GM21381 (cell line): ENCODE measurements at regions not wholly inside any gene's neighbourhood (a gene's known extent, or its start where the extent isn't known, plus 50 kb on each side); places are given as distances from the start of the nearest gene placed in this dataset.
"Not testable (repeated sequence)": the region's sequence is repeated elsewhere in the genome, so short reads cannot be mapped to it uniquely, and the experiment has no call there.

Source experiments
- ATAC-seq: cut with Tn5 transposase; IDR thresholded peaks from one replicate; pipeline ENCODE4 v1.9.1; 2021; ENCODE audit warnings: mild to moderate bottlenecking, moderate library complexity; ENCODE audit not compliant: unreplicated experiment

GRCh38 chr13:65336916-65337315 is 1893.2 kb downstream of the PCDH9 start:
- no peak for ATAC-seq

GRCh38 chr13:65336087-65336749 is 1893.9 kb downstream of the PCDH9 start:
- ATAC-seq = no peak

DNA sequence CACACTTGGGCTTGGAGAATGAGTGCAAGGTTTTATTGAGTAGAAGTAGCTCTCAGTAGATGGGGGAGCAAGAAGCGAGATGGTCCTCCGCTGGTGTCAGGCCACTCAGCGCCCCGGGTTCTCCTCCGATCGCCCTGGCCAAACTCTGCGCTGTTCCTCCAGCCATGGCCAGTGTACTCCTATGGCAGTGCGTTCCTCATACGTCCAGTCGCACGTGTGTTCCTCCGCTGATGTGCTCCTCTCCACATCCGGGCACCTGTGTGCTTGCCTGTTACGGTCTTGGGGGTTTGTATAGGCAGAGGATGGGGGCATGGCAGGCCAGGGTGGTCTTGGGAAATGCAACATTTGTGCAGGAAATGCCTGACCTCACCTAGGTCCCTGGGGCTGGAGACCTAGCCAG is 1899.4 kb downstream of the PCDH9 start:
- no peak for ATAC-seq

DNA sequence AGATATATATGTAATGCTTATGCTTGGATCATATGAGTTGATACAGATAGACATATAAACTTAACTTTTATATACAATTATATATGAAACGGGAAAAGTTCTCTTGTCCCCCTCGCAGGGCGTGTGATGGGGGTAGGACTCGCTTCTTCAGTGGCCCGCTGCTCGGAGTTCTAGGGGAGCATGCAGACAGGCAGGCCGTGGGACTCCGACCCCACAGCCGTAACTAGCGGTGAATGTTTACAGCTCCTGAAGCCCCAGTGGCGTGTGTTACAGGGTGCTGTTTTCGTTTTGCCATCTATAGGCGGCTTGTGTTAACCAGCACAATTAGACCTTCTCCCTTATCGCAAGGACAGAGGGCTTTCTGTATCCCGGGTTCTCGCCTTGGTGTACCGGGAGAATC is 1899.8 kb downstream of the PCDH9 start:
- ATAC-seq = no peak

DNA sequence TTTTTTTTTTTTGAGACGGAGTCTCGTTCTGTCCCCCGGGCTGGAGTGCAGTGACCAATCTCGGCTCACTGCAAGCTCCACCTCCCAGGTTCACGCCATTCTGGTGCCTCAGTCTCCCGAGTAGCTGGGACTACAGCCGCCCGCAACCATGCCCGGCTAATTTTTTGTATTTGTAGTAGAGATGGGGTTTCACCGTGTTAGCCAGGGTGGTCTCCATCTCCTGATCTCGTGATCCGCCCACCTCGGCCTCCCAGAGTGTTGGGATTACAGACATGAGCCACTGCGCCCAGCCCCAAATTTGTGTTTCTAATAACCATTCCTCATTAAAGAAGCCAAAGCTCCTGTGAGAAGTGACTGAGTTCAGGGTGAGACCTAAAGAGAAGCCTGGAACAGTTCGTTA is 1906.9 kb downstream of the PCDH9 start:
- not testable (repeated sequence) for ATAC-seq

GRCh38 chr13:65321423-65321822 is 1908.7 kb downstream of the PCDH9 start:
- ATAC-seq = not testable (repeated sequence)

GRCh38 chr13:65314008-65314407 is 1916.1 kb downstream of the PCDH9 start:
- ATAC-seq = no peak

DNA sequence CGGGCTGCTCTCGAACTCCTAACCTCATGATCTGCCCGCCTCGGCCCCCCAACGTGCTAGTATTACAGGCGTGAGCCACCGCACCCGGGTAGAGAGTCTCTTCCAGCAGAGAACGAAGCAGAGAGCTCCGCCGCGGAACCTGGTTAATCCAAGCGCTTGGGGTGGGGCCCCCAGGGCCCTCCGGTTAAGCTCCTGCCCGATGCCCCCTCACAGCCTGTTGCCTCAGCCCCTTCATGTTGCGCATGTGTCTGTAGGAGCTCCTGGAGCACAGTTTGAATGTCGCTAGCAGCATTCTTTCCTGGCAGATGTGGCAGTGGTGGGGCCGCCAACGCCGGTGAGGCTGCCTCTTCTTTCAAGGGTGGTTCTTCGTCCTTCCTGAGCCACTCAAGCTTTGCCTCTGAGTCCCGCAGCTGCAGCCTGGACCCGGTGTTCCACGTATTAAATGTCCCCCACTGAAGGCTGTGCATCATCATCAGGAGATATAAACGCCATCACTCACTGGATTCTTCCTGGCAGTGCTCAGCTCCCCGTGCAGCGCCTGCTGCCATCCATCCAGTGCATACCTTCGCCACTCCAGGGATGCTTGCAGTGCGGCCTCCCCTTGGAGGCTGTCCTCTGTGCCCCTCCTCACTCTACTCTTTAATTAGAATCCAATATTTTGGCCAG is 1919.3 kb downstream of the PCDH9 start:
- no peak for ATAC-seq

DNA sequence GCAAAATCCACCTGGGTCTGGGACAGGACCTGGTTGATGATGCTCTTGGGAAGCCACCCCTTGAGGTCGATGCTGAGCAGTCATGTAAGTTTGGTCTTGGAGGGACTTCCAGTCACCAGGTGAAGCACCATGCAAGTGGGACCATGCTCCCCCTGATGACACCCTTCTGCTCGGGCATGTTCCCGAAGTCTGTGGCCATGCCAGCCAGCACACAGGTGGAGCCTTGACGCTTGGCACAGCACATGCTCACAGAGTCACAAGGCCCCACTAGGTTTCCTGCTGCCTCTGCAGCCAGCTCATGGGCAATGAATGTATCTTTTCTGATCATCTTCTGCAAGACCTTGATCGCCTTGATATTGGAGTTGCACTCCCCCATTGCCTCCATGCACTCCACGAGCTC is 1920.2 kb downstream of the PCDH9 start:
- ATAC-seq = no peak

- not testable (repeated sequence) for ATAC-seq
Observed at GRCh38 chr13:65308729-65309128, 1921.4 kb downstream of the PCDH9 start.

- no peak for ATAC-seq
Observed at GRCh38 chr13:65307056-65307455, 1923.1 kb downstream of the PCDH9 start.

DNA sequence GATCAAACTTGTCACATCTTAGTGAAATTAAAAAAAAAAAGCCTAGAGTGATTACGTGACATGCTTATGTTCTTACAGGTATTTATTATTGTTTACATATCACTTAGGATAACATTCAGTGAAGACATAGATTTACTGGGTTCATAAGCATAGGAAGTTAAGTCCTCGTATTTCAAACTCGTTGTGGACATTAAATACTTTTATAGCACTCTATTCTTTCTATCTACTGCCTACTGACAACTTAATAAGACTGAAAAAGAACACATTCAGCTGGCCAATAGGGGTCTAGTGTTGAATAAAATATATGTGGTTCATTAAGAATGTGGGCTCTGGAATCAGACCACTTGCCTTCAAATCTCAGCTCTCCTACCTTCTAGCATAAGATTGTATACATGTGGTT is 1927.4 kb downstream of the PCDH9 start:
- no peak for ATAC-seq

DNA sequence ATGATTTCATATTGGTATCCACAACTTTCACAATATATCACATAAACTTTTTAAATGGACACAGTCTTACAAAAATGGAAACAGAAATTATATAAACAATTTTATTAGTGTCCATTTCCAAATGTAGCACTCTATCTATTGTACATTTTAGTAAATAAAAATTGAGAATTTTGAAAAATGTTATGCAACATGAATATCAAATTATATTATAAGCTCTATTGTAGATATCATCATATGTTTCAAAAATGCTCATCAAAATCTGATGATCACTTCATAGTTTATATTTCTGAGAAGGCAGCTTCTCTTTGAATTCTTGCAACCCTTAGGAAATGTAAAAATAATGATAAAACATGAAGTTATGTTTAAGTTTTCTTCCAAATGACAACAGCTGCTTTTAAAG is 1928.6 kb downstream of the PCDH9 start:
- no peak for ATAC-seq

GRCh38 chr13:65300220-65300619 is 1929.9 kb downstream of the PCDH9 start:
- ATAC-seq = no peak

DNA sequence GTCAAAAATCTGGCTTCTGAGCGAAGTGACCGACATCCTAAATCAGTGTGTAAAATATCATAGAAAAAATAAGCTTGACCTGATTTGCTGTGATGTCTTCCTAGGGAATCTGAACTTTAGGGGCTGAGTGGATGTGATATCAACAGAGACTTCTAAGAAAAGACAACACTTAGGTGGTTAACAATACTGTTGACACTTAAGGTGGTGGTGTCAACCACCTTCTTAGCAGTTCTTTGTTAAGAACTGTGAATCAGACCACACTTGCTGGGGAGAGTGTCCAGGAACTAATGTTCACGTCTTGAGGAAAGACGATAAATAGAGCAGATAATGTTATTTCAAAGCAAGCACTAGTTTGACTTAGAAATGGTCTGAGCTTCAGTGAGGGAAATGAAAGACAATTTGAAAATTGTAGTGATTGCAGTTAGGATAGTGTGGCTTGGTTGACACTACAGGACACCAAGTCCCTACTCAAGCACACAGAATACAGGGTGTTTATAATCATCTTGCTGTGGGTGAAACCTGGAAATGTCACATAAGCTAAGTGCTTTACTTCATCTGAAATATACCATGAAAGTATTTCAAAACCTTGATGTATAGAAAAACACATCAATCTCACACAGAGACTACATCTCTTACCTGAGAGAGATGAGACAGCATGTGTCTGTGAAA is 1936.5 kb downstream of the PCDH9 start:
- ATAC-seq = no peak

DNA sequence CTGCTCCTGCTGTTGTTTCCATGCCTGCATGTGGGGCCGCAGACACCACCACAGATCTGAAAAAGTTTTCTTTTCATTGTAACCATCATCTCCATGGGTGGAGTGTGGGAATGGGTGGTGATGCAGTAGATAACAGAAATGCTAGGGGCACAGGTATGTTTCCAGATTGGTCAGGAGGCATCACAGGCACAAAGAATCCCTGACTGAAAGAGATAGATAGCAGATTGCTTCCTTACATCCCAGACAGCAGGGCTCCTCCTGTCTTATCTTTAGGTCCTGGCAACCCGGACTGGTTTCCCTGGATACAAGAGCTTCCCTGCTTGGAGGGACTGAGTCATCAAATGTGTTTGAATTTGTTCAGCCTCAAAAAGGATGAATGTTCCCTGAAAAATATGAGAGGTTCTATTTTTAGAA is 1937.6 kb downstream of the PCDH9 start:
- ATAC-seq = no peak

GRCh38 chr13:65287405-65287804 is 1942.7 kb downstream of the PCDH9 start:
- ATAC-seq = no peak

DNA sequence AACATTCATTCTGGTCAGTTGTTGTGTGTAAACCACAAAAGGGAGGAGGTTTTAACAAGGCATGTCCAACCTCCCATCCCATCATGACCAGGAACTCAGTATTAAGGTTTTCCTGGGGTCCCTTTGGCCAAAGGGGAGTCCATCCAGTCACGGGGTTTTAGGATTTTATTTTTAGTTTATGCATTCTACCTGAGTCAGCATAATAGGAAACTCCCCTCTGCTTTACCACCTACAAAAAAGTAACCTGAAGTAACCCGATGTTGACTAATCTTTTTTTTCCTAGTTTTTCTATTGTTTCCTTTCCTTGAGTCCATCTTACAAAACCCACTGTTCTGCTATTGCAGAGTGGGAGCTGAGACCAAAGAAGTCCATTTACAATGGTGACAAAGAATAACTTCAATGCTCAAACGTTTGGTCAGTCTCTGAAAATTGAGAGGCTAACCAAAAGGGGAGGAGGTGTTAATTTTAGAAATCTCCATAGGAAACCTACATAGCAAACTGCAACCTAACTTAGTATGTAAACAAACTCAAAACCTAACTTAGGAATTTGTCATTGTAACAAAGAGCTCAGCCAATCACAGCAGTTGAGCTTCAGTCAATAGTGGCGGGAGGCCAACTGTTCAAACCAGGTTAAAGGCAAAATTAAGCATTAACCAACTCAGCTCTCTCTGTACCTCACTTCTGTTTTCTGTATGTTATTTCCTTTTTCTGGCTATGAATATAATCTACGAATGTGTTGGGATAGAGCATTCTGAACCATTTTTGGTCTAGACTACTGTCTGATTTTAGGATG is 1954.1 kb downstream of the PCDH9 start:
- ATAC-seq = no peak

DNA sequence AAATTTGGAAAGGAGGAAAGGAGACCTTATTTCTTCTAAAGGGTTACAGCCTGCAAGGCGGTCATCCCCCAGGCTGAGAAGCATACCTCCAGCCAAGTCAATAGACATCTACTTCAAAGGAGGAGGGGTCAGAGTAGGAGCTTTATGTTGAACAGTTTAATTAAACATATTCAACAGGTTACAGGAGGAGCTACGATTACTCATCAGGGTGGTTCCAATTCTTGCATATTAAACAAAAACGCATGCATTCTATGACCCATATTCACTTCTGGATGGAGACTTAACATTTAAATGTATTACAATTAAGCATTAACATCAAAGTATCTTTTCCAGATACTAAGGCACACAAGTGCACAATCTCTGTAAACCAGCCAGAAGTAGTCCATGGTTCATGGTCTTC is 1955.0 kb downstream of the PCDH9 start:
- no peak for ATAC-seq

DNA sequence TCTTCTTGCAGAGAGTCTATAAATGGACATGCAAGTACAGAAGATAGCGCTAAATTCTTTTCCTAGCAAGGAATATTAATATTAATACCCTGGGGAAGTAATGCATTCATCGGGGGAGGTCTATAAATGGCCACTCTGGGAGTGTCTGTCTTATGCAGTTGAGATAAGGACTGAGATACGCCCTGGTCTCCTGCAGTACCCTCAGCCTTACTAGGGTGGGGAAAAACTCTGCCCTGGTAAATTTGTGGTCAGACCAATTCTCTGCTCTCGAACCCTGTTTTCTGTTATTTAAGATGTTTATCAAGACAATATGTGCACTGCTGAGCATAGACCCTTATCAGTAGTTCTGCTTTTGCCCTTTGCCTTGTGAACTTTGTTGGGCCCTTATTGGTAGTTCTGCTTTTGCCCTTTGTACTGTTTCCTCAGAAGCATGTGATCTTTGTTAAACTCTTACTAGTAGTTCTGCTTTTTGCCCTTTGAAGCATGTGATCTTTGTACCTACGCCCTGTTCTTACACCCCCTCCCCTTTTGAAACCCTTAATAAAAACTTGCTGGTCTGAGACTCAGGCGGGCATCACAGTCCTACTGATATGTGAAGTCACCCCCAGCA is 1956.2 kb downstream of the PCDH9 start:
- not testable (repeated sequence) for ATAC-seq

DNA sequence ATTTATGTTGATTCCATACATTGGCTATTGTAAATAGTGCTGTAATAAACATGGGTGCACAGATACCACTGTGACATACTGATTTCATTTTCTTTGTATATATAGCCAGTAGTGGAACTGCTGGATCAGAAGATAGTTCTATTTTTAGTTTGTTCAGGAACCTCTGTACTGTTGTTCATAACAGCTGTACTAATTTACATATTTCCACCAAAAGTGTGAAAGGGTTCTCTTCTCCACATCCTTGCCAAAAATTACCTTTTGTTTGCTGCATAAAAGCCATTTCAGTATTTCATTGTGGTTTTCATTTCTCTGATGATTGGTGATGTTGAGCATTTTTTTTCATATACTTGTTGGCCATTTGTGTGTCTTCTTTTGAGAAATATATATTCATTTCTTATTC is 1962.1 kb downstream of the PCDH9 start:
- ATAC-seq = no peak
